ENCODE measurements at regions not wholly inside any gene's neighbourhood (a gene's known extent, or its start where the extent isn't known, plus 50 kb on each side); places are given as distances from the start of the nearest gene placed in this dataset.

- TF ChIP-seq POLR2A (IDR thresholded peaks at IDR 0.05) (no peak), POLR2AphosphoS5 (IDR thresholded peaks at IDR 0.05) (no peak), CTCF (IDR thresholded peaks at IDR 0.05) (no peak)
Measured at GRCh38 chr15:77856705-77857346, 220.7 kb downstream of the TBC1D2B start.
